ENCODE measurements at regions not wholly inside any gene's neighbourhood (a gene's known extent, or its start where the extent isn't known, plus 50 kb on each side); places are given as distances from the start of the nearest gene placed in this dataset.
"Not testable (repeated sequence)": the region's sequence is repeated elsewhere in the genome, so short reads cannot be mapped to it uniquely, and the experiment has no call there.

DNA sequence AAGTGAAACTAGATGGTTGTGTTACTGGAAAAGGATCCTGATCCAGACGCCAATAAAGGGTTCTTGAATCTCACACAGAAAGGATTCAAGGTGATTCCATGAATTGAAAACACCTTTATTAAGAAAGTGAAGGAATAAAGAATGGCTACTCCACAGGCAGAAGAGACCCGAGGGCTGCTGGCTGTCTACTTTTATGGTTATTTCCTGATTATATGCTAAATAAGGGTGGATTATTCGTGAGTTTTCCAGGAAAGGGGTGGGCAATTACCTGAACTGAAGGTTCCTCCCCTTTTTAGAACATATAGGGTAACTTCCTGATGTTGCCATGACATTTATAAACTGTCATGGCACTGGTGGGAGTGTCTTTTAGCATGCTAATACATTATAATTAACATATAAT lies 50.9 kb upstream of the WARS2 start:
- no peak for TF ChIP-seq CTCF (IDR thresholded peaks at IDR 0.05; ENCODE audit: insufficient read depth, low read length, missing control alignments)
- no peak overlapping the region for H3K4me3 ChIP-seq (ENCODE audit: low read depth, low read length)
- ChIA-PET POLR2A (no interaction called here), CTCF (no interaction called here)
- DNase-seq (ENCODE audit: low read depth, low spot score), result no peak

GRCh38 chr1:119204197-119204960 lies 63.9 kb upstream of the WARS2 start:
- ChIA-PET POLR2A (no interaction called here), CTCF (interaction anchor here (0.9 kb wide), 1 partner anchor 10 kb away, joined by 3 read pairs; no protein-coding TSS in a partner anchor)
- no peak overlapping the region for H3K4me3 ChIP-seq (ENCODE audit: low read depth, low read length)
- peak; percentile 36 for DNase-seq (ENCODE audit: low read depth, low spot score)
- TF ChIP-seq CTCF (IDR thresholded peaks at IDR 0.05; ENCODE audit: insufficient read depth, low read length, missing control alignments), result no peak

- ChIA-PET POLR2A (no interaction called here), CTCF (no interaction called here)
- TF ChIP-seq CTCF (IDR thresholded peaks at IDR 0.05; ENCODE audit: insufficient read depth, low read length, missing control alignments), result no peak
Observed at GRCh38 chr1:119204961-119205357, 64.5 kb upstream of the WARS2 start.

DNA sequence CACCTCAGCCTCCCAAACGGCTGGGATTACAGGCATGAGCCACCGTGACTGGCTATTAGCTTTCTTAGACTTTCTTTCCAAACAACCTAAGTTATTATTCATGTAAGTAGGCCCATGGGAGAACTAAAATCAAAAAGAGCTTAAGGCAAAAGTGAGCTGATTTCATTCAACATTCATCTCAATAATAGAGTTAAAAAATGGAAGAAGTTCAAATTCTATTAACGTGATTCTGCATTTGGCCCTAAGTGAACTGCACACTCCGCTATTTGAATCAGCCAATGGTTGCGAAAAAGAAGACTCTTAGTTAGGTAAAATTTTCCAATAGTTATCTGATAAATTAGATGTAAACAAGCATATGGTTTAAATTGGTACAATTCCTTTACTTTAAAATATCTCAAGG lies 68.6 kb upstream of the WARS2 start:
- no peak for TF ChIP-seq CTCF (IDR thresholded peaks at IDR 0.05; ENCODE audit: insufficient read depth, low read length, missing control alignments)
- POLR2A ChIA-PET, result no interaction called here
- no peak for DNase-seq (ENCODE audit: low read depth, low spot score)
- CTCF ChIA-PET, result no interaction called here
- no peak overlapping the region for H3K4me3 ChIP-seq (ENCODE audit: low read depth, low read length)

More at GRCh38 chr1:119204961-119205357, 64.5 kb upstream of the WARS2 start:
- no peak for DNase-seq (ENCODE audit: low read depth, low spot score)
- no peak overlapping the region for H3K4me3 ChIP-seq (ENCODE audit: low read depth, low read length)

DNA sequence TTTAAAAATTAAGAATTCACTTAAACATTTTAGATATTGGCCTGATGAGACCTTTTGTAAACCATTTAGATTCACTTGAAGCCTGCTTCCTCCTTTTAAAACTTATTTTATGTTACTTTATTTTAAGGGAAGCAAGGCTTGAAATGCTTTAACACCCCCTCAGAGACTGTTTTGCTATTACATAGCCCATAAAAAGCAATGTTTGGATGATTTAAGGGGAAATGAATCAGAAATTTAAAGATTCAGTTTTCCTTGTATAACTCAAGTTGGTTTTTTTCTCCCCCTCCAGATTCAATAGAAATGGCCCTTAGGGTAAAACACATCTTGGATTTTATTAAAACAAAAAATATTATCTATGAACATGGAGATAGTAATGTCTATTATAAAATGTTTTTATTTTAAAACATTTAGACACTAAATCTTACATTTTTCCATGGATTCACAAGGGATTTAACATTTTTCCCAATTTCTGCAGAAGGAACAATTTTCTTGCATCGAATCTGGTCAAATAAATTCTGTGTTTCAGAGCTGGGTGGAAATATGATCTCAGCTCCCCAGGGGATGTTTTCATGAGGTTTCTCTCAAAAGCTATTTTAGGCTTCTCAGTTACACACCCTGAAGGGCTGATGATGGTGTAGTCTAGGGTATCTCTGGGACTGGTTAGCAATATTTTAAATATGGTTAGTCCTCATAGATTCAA lies 69.3 kb upstream of the WARS2 start:
- DNase-seq (ENCODE audit: low read depth, low spot score), result no peak
- CTCF ChIA-PET, result no interaction called here
- POLR2A ChIA-PET, result no interaction called here
- TF ChIP-seq CTCF (IDR thresholded peaks at IDR 0.05; ENCODE audit: insufficient read depth, low read length, missing control alignments), result no peak
- no peak overlapping the region for H3K4me3 ChIP-seq (ENCODE audit: low read depth, low read length)

GRCh38 chr1:119210296-119210649 lies 69.8 kb upstream of the WARS2 start:
- POLR2A ChIA-PET, result no interaction called here
- TF ChIP-seq CTCF (IDR thresholded peaks at IDR 0.05; ENCODE audit: insufficient read depth, low read length, missing control alignments), result no peak
- DNase-seq (ENCODE audit: low read depth, low spot score), result no peak
- H3K4me3 ChIP-seq (ENCODE audit: low read depth, low read length), result no peak overlapping the region
- CTCF ChIA-PET, result no interaction called here

DNA sequence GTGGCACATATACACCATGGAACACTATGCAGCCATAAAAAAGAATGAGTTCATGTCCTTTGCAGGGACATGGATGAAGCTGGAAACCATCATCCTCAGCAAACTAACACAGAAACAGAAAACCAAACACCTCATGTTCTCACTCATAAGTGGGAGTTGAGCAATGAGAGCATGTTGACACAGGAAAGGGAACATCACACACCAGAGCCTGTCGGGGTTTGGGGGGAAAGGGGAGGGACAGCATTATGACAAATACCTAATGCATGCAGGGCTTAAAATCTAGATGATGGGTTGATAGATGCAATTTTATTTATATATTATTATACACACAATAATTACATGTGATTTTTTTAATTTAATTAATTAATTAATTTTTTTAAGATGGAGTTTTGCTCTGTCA lies 72.8 kb upstream of the WARS2 start:
- H3K4me3 ChIP-seq (ENCODE audit: low read depth, low read length); POLR2A ChIA-PET; DNase-seq (ENCODE audit: low read depth, low spot score): not testable (repeated sequence)
- CTCF ChIA-PET, result interaction anchor here (0.8 kb wide), 1 partner anchor 62 kb away, joined by 3 read pairs; no protein-coding TSS in a partner anchor

DNA sequence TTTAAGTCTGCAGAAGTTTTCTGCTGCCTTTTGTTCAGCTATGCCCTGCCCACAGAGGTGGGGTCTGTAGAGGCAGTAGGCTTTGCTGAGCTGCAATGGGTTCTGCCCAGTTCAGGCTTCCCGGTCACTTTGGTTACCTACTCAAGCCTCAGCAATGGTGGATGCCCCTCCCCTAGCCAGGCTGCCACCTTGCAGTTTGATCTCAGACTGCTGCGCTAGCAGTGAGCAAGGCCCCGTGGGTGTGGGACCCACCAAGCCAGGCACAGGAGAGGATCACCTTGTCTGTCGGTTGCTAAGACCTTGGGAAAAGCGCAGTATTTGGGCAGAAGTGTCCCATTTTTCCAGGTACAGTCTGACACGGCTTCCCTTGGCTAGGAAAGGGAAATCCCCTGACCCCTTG lies 74.5 kb upstream of the WARS2 start:
- CTCF ChIA-PET; DNase-seq (ENCODE audit: low read depth, low spot score); POLR2A ChIA-PET; H3K4me3 ChIP-seq (ENCODE audit: low read depth, low read length): not testable (repeated sequence)

Data from AG04449 (cell line).